Tibial nerve (tissue), 4 donors: ENCODE measurements at regions not wholly inside any gene's neighbourhood (a gene's known extent, or its start where the extent isn't known, plus 50 kb on each side); places are given as distances from the start of the nearest gene placed in this dataset.
A peak's percentile ranks its signal among the peaks of the same experiment; 100 is the strongest.

Experiments used
- DNase-seq, 2 donors: peaks; one replicate each; pipeline ENCODE4 v3.0.0-alpha.2; 2019; ENCODE audit warnings: low spot score in 2 of 2
- H3K27ac ChIP-seq, 4 donors: fragments of 200-600 bp; sonication (generic) in 3 of 4; one replicate each; pipeline ENCODE4 v1.5.1; 2017 to 2019; ENCODE audit warnings: mild to moderate bottlenecking in 1 of 4
- H3K27me3 ChIP-seq, 2 donors: fragments of 200-600 bp; sonication (generic) in 1 of 2; one replicate each; pipeline versions ENCODE4 v1.5.1 to v1.6.0; 2017 to 2019
- H3K36me3 ChIP-seq, 3 donors: fragments of 200-600 bp; sonication (generic); one replicate each; pipeline ENCODE4 v1.5.1; 2018 to 2019
- H3K4me1 ChIP-seq, 4 donors: fragments of 200-600 bp; sonication (generic) in 3 of 4; one replicate each; pipeline ENCODE4 v1.5.1; 2017 to 2019
- H3K4me3 ChIP-seq, 4 donors: fragments of 200-600 bp; sonication (generic) in 3 of 4; one replicate each; pipeline ENCODE4 v1.5.1; 2017 to 2019; ENCODE audit warnings: mild to moderate bottlenecking in 1 of 4, moderate library complexity in 1 of 4
- H3K9me3 ChIP-seq, 4 donors: fragments of 200-600 bp; sonication (generic) in 3 of 4; one replicate each; pipeline ENCODE4 v1.5.1; 2017 to 2019
- CTCF ChIP-seq, 5 experiments: fragments of 200-600 bp in 3 of 5; fragments of 450-650 bp in 2 of 5; sonication (generic) in 3 of 5; IDR thresholded peaks; one replicate each; pipeline ENCODE4 v1.5.1; 2016 to 2019; ENCODE audit warnings: antibody characterized with exemption in 5 of 5, mild to moderate bottlenecking in 3 of 5, moderate library complexity in 2 of 5
- EP300 ChIP-seq, 2 donors: sonication (generic); formaldehyde crosslinking; IDR thresholded peaks; one replicate each; pipeline ENCODE4 v1.6.1; 2017; ENCODE audit warnings: antibody characterized with exemption in 2 of 2, mild to moderate bottlenecking in 1 of 2
- POLR2A ChIP-seq, 2 donors: fragments of 450-650 bp; IDR thresholded peaks; one replicate each; pipeline ENCODE4 v1.6.1; 2017; ENCODE audit warnings: antibody characterized with exemption in 2 of 2, mild to moderate bottlenecking in 2 of 2, moderate library complexity in 2 of 2
- WGBS, 2 donors: methylation state at CpG; one replicate each; pipeline ENCODE4 v1.1.5; 2018; 5-methylcytosine and 5-hydroxymethylcytosine counted together

GRCh38 chr10:132480356-132480755 is 57.2 kb upstream of the INPP5A start:
- Histone ChIP-seq H3K4me1 (peaks cover 0 to 76% (median 47%) of the 10 kb centered on the region in 4 donors), H3K4me3 (no peak overlapping the region), H3K27me3 (no peaks in the 10 kb centered on the region), H3K36me3 (no peaks in the 10 kb centered on the region), H3K27ac (peak overlapping the region; percentile 29 to 98 (median 92)), H3K9me3 (no peaks in the 10 kb centered on the region)
- no peak for TF ChIP-seq EP300 (IDR thresholded peaks at IDR 0.05)
- TF ChIP-seq CTCF (IDR thresholded peaks at IDR 0.05), result no peak
- TF ChIP-seq POLR2A (IDR thresholded peaks at IDR 0.05), result no peak
- no peak for DNase-seq
- 75 to 86% methylated on average over 7 of the region's 7 CpGs for WGBS, 2 donors

- WGBS, 2 donors, result 50 to 59% methylated on average over 10 of the region's 10 CpGs
- Histone ChIP-seq H3K9me3 (no peaks in the 10 kb centered on the region), H3K36me3 (no peaks in the 10 kb centered on the region), H3K27me3 (no peaks in the 10 kb centered on the region), H3K27ac (peak overlapping the region; percentile 87 to 98 (median 92)), H3K4me3 (peak overlapping the region in 1 of 4 donors; percentile 15), H3K4me1 (peaks cover 0 to 64% (median 47%) of the 10 kb centered on the region in 4 donors)
- TF ChIP-seq POLR2A (IDR thresholded peaks at IDR 0.05) (no peak), CTCF (IDR thresholded peaks at IDR 0.05) (no peak), EP300 (IDR thresholded peaks at IDR 0.05) (no peak)
- no peak for DNase-seq
Observed at GRCh38 chr10:132481690-132482089, 55.9 kb upstream of the INPP5A start.

- Histone ChIP-seq H3K4me3 (peak overlapping the region in 1 of 4 donors; percentile 15), H3K27ac (peak overlapping the region; percentile 87 to 98 (median 92)), H3K36me3 (no peaks in the 10 kb centered on the region), H3K4me1 (peaks cover 0 to 59% (median 43%) of the 10 kb centered on the region in 4 donors), H3K27me3 (no peaks in the 10 kb centered on the region), H3K9me3 (no peaks in the 10 kb centered on the region)
- peak in 1 of 2 donors; percentile 65 for DNase-seq
- WGBS, 2 donors, result 29 to 32% methylated on average over 14 of the region's 14 CpGs
- TF ChIP-seq EP300 (IDR thresholded peaks at IDR 0.05) (peak; percentile 97 to 98), CTCF (IDR thresholded peaks at IDR 0.05) (peak in 1 of 5 experiments; percentile 31), POLR2A (IDR thresholded peaks at IDR 0.05) (peak in 1 of 2 donors; percentile 26)
Observed at GRCh38 chr10:132482090-132482800, 55.3 kb upstream of the INPP5A start.

GRCh38 chr10:132483394-132483793 is 54.2 kb upstream of the INPP5A start:
- no peak for TF ChIP-seq POLR2A (IDR thresholded peaks at IDR 0.05)
- no peak for TF ChIP-seq CTCF (IDR thresholded peaks at IDR 0.05)
- no peak for TF ChIP-seq EP300 (IDR thresholded peaks at IDR 0.05)
- no peak overlapping the region for H3K4me3 ChIP-seq
- H3K27me3 ChIP-seq, result no peaks in the 10 kb centered on the region
- H3K27ac ChIP-seq, result peak overlapping the region; percentile 87 to 98 (median 92)
- H3K4me1 ChIP-seq, result peaks cover 0 to 47% (median 32%) of the 10 kb centered on the region in 4 donors
- 88 to 91% methylated on average over 5 of the region's 5 CpGs for WGBS, 2 donors
- H3K9me3 ChIP-seq, result no peaks in the 10 kb centered on the region
- no peak for DNase-seq
- H3K36me3 ChIP-seq, result no peaks in the 10 kb centered on the region

GRCh38 chr10:132484922-132485321 is 52.7 kb upstream of the INPP5A start:
- Histone ChIP-seq H3K4me1 (peaks cover 0 to 34% (median 29%) of the 10 kb centered on the region in 4 donors), H3K9me3 (no peaks in the 10 kb centered on the region), H3K36me3 (no peaks in the 10 kb centered on the region), H3K4me3 (no peak overlapping the region), H3K27me3 (no peaks in the 10 kb centered on the region), H3K27ac (no peak overlapping the region)
- DNase-seq, result no peak
- WGBS, 2 donors, result 95 to 97% methylated on average over 16 of the region's 16 CpGs
- no peak for TF ChIP-seq EP300 (IDR thresholded peaks at IDR 0.05)
